B cell (primary cell): ENCODE measurements at regions not wholly inside any gene's neighbourhood (a gene's known extent, or its start where the extent isn't known, plus 50 kb on each side); places are given as distances from the start of the nearest gene placed in this dataset.

Source experiments
- ATAC-seq: fragments of 200-7000 bp; cut with Tn5 transposase; one replicate; pipeline ENCODE4 v1.10.0; 2021; ENCODE audit warnings: low read depth, mild to moderate bottlenecking, moderate number of reproducible peaks, moderate library complexity
- CTCF ChIA-PET: fragments of 350-600 bp; sonication (Branson Sonifier 250); formaldehyde crosslinking; loops from one replicate; lab custom pipeline; 2021; ENCODE audit warnings: antibody characterized with exemption, inconsistent platforms; lab: Charles Lee
- POLR2A ChIA-PET: fragments of 350-600 bp; sonication (Branson Sonifier 250); formaldehyde crosslinking; loops from one replicate; lab custom pipeline; 2021; ENCODE audit warnings: antibody characterized with exemption; lab: Charles Lee
- DNase-seq: peaks from one replicate; pipeline ENCODE4 v3.0.0; 2013
- H2AFZ ChIP-seq: 2 replicates; pipeline ENCODE4 v1.6.1; 2012; ENCODE audit warnings: mild to moderate bottlenecking, low read depth, low read length; ENCODE audit not compliant: insufficient read depth, poor library complexity, severe bottlenecking
- H3K27ac ChIP-seq, 2 donors: 1 replicate in 1 of 2; 2 replicates in 1 of 2; pipeline ENCODE4 v1.5.1; 2012 to 2013; ENCODE audit warnings: low read length in 2 of 2, mild to moderate bottlenecking in 2 of 2, moderate library complexity in 1 of 2
- H3K27me3 ChIP-seq, 4 experiments: fragments of 200-600 bp in 1 of 4; sonication (generic) in 1 of 4; replicated peaks in 1 of 4; 1 replicate in 2 of 4; 2 replicates in 2 of 4; pipeline versions ENCODE4 v1.6.1 to v1.7.0; 2013 to 2016; ENCODE audit warnings: low read length in 3 of 4, mild to moderate bottlenecking in 2 of 4, mixed read lengths in 1 of 4, moderate library complexity in 1 of 4; ENCODE audit not compliant: insufficient read depth in 4 of 4, control insufficient read depth in 3 of 4; ENCODE audit errors: control extremely low read depth in 1 of 4
- H3K36me3 ChIP-seq, 2 experiments: replicated peaks in 1 of 2; 1 replicate in 1 of 2; 2 replicates in 1 of 2; pipeline versions ENCODE4 v1.6.1 to v1.7.1; 2013; ENCODE audit warnings: low read length in 1 of 2; ENCODE audit not compliant: insufficient read depth in 2 of 2, control insufficient read depth in 1 of 2; ENCODE audit errors: control extremely low read depth in 1 of 2, extremely low read depth in 1 of 2
- H3K4me1 ChIP-seq, 2 donors: fragments of 200-600 bp in 1 of 2; sonication (generic) in 1 of 2; 1 replicate in 1 of 2; 2 replicates in 1 of 2; pipeline versions ENCODE4 v1.5.1 to v1.6.1; 2013 to 2017; ENCODE audit warnings: low read length in 2 of 2; ENCODE audit not compliant: control insufficient read depth in 2 of 2, insufficient read depth in 2 of 2
- H3K4me2 ChIP-seq: replicated peaks from 2 replicates; pipeline ENCODE3; 2012; ENCODE audit warnings: mild to moderate bottlenecking, low read depth, low read length; ENCODE audit not compliant: poor library complexity, severe bottlenecking
- H3K4me3 ChIP-seq, 5 experiments: fragments of 200-600 bp in 1 of 5; sonication (generic) in 1 of 5; 1 replicate in 3 of 5; 2 replicates in 2 of 5; pipeline versions ENCODE4 v1.5.1 to v1.7.0; 2011 to 2016; ENCODE audit warnings: low read length in 4 of 5, mild to moderate bottlenecking in 4 of 5, low read depth in 2 of 5, control low read depth in 1 of 5, moderate library complexity in 1 of 5; ENCODE audit not compliant: insufficient read depth in 1 of 5; ENCODE audit errors: control extremely low read depth in 1 of 5, extremely low read depth in 1 of 5
- H3K79me2 ChIP-seq: fragments of 200-600 bp; sonication (generic); one replicate; pipeline ENCODE4 v1.6.0; 2016; ENCODE audit warnings: low read length; ENCODE audit not compliant: control insufficient read depth, insufficient read depth
- H3K9ac ChIP-seq: fragments of 200-600 bp; sonication (generic); 2 replicates; pipeline ENCODE4 v1.6.1; 2017; ENCODE audit warnings: mild to moderate bottlenecking, low read length, moderate library complexity
- H3K9me3 ChIP-seq, 3 donors: one replicate each; pipeline versions ENCODE4 v1.6.1 to v1.7.1; 2013; ENCODE audit warnings: low read length in 2 of 3; ENCODE audit not compliant: control insufficient read depth in 2 of 3, insufficient read depth in 1 of 3; ENCODE audit errors: control extremely low read depth in 1 of 3
- H4K20me1 ChIP-seq: 2 replicates; pipeline ENCODE4 v1.6.0; 2012; ENCODE audit warnings: mild to moderate bottlenecking, low read length; ENCODE audit not compliant: insufficient read depth, control insufficient read depth, poor library complexity, severe bottlenecking
- H3K27ac Mint-ChIP-seq: one replicate; pipeline ENCODE4 v1.8.0; 2021; ENCODE audit warnings: mixed read lengths
- H3K27me3 Mint-ChIP-seq: one replicate; pipeline ENCODE4 v1.8.0; 2021; ENCODE audit warnings: mixed read lengths
- H3K4me1 Mint-ChIP-seq: one replicate; pipeline ENCODE4 v1.8.0; 2021; ENCODE audit warnings: mixed read lengths
- H3K4me3 Mint-ChIP-seq: one replicate; pipeline ENCODE4 v1.8.0; 2021; ENCODE audit warnings: mixed read lengths
- H3K9me3 Mint-ChIP-seq: one replicate; pipeline ENCODE4 v1.8.0; 2022; ENCODE audit warnings: mixed read lengths; ENCODE audit not compliant: insufficient read depth
- CTCF ChIP-seq: fragments of 200-600 bp; IDR thresholded peaks from one replicate; pipeline ENCODE4 v1.8.0; 2022; ENCODE audit warnings: antibody characterized with exemption, mild to moderate bottlenecking
- EZH2 ChIP-seq: IDR thresholded peaks from 2 replicates; pipeline ENCODE4 v1.6.1; 2012; ENCODE audit warnings: borderline replicate concordance, low read depth, mild to moderate bottlenecking, moderate library complexity, low read length; ENCODE audit not compliant: insufficient read depth, poor library complexity, severe bottlenecking
- WGBS: methylation state at CpG from one replicate; pipeline ENCODE4 v1.1.5; 2013; ENCODE audit warnings: missing lambda C conversion rate; ENCODE audit not compliant: insufficient coverage; 5-methylcytosine and 5-hydroxymethylcytosine counted together
- intact Hi-C: fragments of 100-400 bp; cut with micrococcal nuclease; formaldehyde crosslinking; loops from one replicate; pipeline ENCODE4 v1.10.0; 2022

- H3K27ac ChIP-seq, result no peak overlapping the region
- H3K4me1 ChIP-seq, result no peaks in the 10 kb centered on the region
- WGBS, result no CpG with 5 or more reads among the region's 2 CpGs
- H4K20me1 ChIP-seq, result no peaks in the 10 kb centered on the region
- no peak overlapping the region for H3K9ac ChIP-seq
- TF ChIP-seq CTCF (no peak), EZH2 (no peak)
- DNase-seq (no peak), ATAC-seq (no peak)
- H3K27me3 ChIP-seq, result no peaks in the 10 kb centered on the region
- no peaks in the 10 kb centered on the region for H3K27me3 Mint-ChIP-seq
- H3K27ac Mint-ChIP-seq, result no peak overlapping the region
- ChIA-PET POLR2A (no interaction called here), CTCF (no interaction called here)
- H3K36me3 ChIP-seq, result no peaks in the 10 kb centered on the region
- no peak overlapping the region for H3K4me3 ChIP-seq
- no peak overlapping the region for H3K4me3 Mint-ChIP-seq
- no peak overlapping the region for H2AFZ ChIP-seq
- no peaks in the 10 kb centered on the region for H3K9me3 Mint-ChIP-seq
- no peaks in the 10 kb centered on the region for H3K4me1 Mint-ChIP-seq
- intact Hi-C loops, result no loop called here
- H3K9me3 ChIP-seq, result peaks cover 0 to 4% (median 0%) of the 10 kb centered on the region in 3 donors
- H3K79me2 ChIP-seq, result no peaks in the 10 kb centered on the region
- no peak overlapping the region for H3K4me2 ChIP-seq
Measured at GRCh38 chrX:140317462-140317861, 187.4 kb downstream of the SOX3 start.

DNA sequence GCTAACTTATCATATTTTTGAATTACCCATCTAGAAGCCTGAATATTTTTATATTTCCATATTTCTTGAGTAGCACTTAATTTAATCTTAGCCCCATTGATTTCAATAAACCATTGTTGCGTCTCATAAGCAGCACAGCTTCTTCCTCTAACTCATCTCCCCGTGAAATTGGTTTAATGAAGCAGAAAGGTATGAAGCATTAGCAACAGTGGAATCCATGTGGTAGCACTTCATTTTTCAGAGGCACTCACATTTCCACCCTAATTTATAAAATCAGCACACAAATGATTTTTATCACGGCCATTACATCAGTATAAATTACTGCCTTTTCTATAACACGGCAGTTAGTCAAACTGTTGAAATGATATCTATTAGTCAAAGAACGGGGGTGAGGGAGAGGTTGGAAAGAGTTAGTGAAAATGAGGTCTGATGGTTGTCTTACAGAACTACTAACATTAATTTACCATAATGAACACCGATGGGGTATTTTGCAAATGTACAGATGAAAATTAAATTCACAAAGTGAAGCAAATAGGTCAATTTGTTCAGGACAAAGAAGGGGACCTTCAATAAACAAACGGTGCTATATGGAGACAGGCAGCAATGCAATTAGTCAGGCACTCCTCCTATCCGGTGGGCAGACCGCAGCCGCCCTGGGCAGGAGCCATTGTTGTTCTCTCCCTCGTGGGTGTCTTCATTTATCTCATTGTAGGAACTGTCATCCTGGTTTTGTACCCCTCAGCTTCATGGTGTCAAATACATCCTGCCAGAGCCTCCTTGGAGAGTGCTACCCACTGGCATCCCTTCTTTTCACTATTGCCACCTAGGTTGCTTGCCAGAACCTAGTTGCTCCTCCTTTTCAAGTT, 205.7 kb downstream of the SOX3 start:
- Histone ChIP-seq H3K9ac (no peak overlapping the region), H2AFZ (no peak overlapping the region), H3K79me2 (no peaks in the 10 kb centered on the region), H3K4me1 (no peaks in the 10 kb centered on the region), H3K27me3 (no peaks in the 10 kb centered on the region), H4K20me1 (no peaks in the 10 kb centered on the region), H3K27ac (no peak overlapping the region), H3K36me3 (no peaks in the 10 kb centered on the region), H3K9me3 (no peaks in the 10 kb centered on the region), H3K4me2 (no peak overlapping the region), H3K4me3 (no peak overlapping the region)
- ATAC-seq (no peak), DNase-seq (no peak)
- no peak overlapping the region for H3K27ac Mint-ChIP-seq
- H3K4me3 Mint-ChIP-seq, result no peak overlapping the region
- POLR2A ChIA-PET, result no interaction called here
- no peaks in the 10 kb centered on the region for H3K9me3 Mint-ChIP-seq
- H3K27me3 Mint-ChIP-seq, result no peaks in the 10 kb centered on the region
- H3K4me1 Mint-ChIP-seq, result no peaks in the 10 kb centered on the region
- intact Hi-C loops, result no loop called here
- TF ChIP-seq EZH2 (no peak), CTCF (no peak)
- CTCF ChIA-PET, result no interaction called here
- WGBS, result 85% methylated on average over 5 of the region's 11 CpGs
